Skeletal muscle cell (primary cell): ENCODE measurements at regions not wholly inside any gene's neighbourhood (a gene's known extent, or its start where the extent isn't known, plus 50 kb on each side); places are given as distances from the start of the nearest gene placed in this dataset.

Experiments
- DNase-seq: peaks from one replicate; pipeline ENCODE4 v3.0.0-alpha.2; 2010; ENCODE audit warnings: low read depth
- H3K4me3 ChIP-seq: 2 replicates; pipeline ENCODE4 v1.5.1; 2011; ENCODE audit warnings: low read depth, mild to moderate bottlenecking, control low read depth, low read length, moderate library complexity

- no peak for DNase-seq
Observed at GRCh38 chr14:76304536-76305267, 71.2 kb upstream of the ESRRB start.

GRCh38 chr14:76305268-76305826 lies 70.6 kb upstream of the ESRRB start:
- DNase-seq: no peak
- no peak overlapping the region for H3K4me3 ChIP-seq

More at GRCh38 chr14:76304536-76305267, 71.2 kb upstream of the ESRRB start:
- H3K4me3 ChIP-seq: no peak overlapping the region

GRCh38 chr14:76306131-76306530 lies 69.8 kb upstream of the ESRRB start:
- DNase-seq: no peak
- H3K4me3 ChIP-seq: no peak overlapping the region

GRCh38 chr14:76307786-76308780 lies 67.9 kb upstream of the ESRRB start:
- no peak for DNase-seq
- no peak overlapping the region for H3K4me3 ChIP-seq

GRCh38 chr14:76309572-76310162 lies 66.3 kb upstream of the ESRRB start:
- no peak for DNase-seq
- no peak overlapping the region for H3K4me3 ChIP-seq

- H3K4me3 ChIP-seq: no peak overlapping the region
- no peak for DNase-seq
Observed at GRCh38 chr14:76311079-76311758, 64.7 kb upstream of the ESRRB start.

- no peak overlapping the region for H3K4me3 ChIP-seq
- DNase-seq: no peak
Observed at GRCh38 chr14:76312821-76313220, 63.1 kb upstream of the ESRRB start.

GRCh38 chr14:76313303-76313702 lies 62.6 kb upstream of the ESRRB start:
- no peak for DNase-seq
- H3K4me3 ChIP-seq: no peak overlapping the region

GRCh38 chr14:76313852-76314251 lies 62.1 kb upstream of the ESRRB start:
- no peak overlapping the region for H3K4me3 ChIP-seq
- no peak for DNase-seq

GRCh38 chr14:76314521-76315034 lies 61.4 kb upstream of the ESRRB start:
- no peak for DNase-seq
- no peak overlapping the region for H3K4me3 ChIP-seq

GRCh38 chr14:76320486-76320885 lies 55.5 kb upstream of the ESRRB start:
- DNase-seq: no peak

GRCh38 chr14:76320975-76321374 lies 55.0 kb upstream of the ESRRB start:
- no peak for DNase-seq

More at GRCh38 chr14:76320486-76320885, 55.5 kb upstream of the ESRRB start:
- no peak overlapping the region for H3K4me3 ChIP-seq

GRCh38 chr14:76322594-76323220 lies 53.2 kb upstream of the ESRRB start:
- DNase-seq: no peak

More at GRCh38 chr14:76320975-76321374, 55.0 kb upstream of the ESRRB start:
- no peak overlapping the region for H3K4me3 ChIP-seq

GRCh38 chr14:76323331-76324050 lies 52.4 kb upstream of the ESRRB start:
- DNase-seq: no peak
- H3K4me3 ChIP-seq: no peak overlapping the region

More at GRCh38 chr14:76322594-76323220, 53.2 kb upstream of the ESRRB start:
- H3K4me3 ChIP-seq: no peak overlapping the region

- H3K4me3 ChIP-seq: no peak overlapping the region
- DNase-seq: no peak
Observed at GRCh38 chr14:76324133-76324532, 51.8 kb upstream of the ESRRB start.
